SK-N-MC (cell line): ENCODE measurements at regions not wholly inside any gene's neighbourhood (a gene's known extent, or its start where the extent isn't known, plus 50 kb on each side); places are given as distances from the start of the nearest gene placed in this dataset.
"Not testable (repeated sequence)": the region's sequence is repeated elsewhere in the genome, so short reads cannot be mapped to it uniquely, and the experiment has no call there.

Experiments used
- DNase-seq: peaks from one replicate; pipeline ENCODE4 v3.0.0-alpha.2; 2011; ENCODE audit warnings: low read depth, low spot score
- H3K27ac ChIP-seq: fragments of 200-600 bp; sonication (generic); 2 replicates; pipeline ENCODE4 v1.5.1; 2016; ENCODE audit warnings: mixed run types
- H3K36me3 ChIP-seq: fragments of 200-600 bp; sonication (generic); 2 replicates; pipeline ENCODE4 v1.6.1; 2017; ENCODE audit warnings: antibody characterized with exemption, low read length, mixed read lengths; ENCODE audit not compliant: insufficient read depth
- H3K4me3 ChIP-seq: fragments of 200-600 bp; sonication (generic); 2 replicates; pipeline ENCODE4 v1.5.1; 2016
- H3K9ac ChIP-seq: fragments of 200-600 bp; sonication (generic); 2 replicates; pipeline ENCODE4 v1.8.0; 2017; ENCODE audit warnings: mixed run types, mixed read lengths; ENCODE audit not compliant: insufficient read length
- H3K9me3 ChIP-seq: fragments of 200-600 bp; sonication (generic); 2 replicates; pipeline ENCODE4 v1.6.1; 2017; ENCODE audit warnings: low read depth, mild to moderate bottlenecking, antibody characterized with exemption, low read length, moderate library complexity, mixed read lengths
- EZH2 ChIP-seq: fragments of 200-600 bp; sonication (generic); IDR thresholded peaks from one replicate; pipeline ENCODE4 v1.6.1; 2017; ENCODE audit warnings: antibody characterized with exemption
- FOXP2 ChIP-seq: optimal IDR thresholded peaks from 2 replicates; pipeline ENCODE3; 2011; ENCODE audit warnings: mild to moderate bottlenecking, moderate library complexity; ENCODE audit not compliant: insufficient read depth; ENCODE audit errors: extremely low read length, control extremely low read depth
- POLR2AphosphoS5 ChIP-seq: IDR thresholded peaks from 2 replicates; pipeline ENCODE4 v1.6.1; 2012; ENCODE audit warnings: mild to moderate bottlenecking, low read depth, low read length, borderline replicate concordance

DNA sequence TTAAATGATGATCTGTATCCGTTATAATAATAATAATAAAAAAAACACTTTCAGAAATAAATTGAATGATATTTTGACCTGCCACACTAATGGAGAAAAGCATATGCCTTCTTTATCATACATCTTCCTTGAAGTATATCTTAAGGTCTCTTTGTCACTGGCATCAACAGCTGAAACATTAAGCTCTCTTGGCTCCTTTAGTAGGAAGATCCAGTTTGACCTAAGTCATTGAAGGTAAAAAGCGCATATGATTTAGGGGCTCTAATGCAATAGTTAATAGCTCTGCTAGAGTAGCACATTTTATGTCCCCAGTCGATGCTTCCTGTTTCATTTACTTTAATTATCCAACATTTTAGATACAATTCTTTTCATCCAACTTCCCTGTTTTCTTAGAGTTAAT lies 1010.8 kb downstream of the STPG2 start:
- Histone ChIP-seq H3K4me3 (no peak overlapping the region), H3K36me3 (no peaks in the 10 kb centered on the region), H3K9me3 (no peaks in the 10 kb centered on the region), H3K9ac (no peak overlapping the region), H3K27ac (no peak overlapping the region)
- DNase-seq: no peak
- TF ChIP-seq EZH2: no peak

DNA sequence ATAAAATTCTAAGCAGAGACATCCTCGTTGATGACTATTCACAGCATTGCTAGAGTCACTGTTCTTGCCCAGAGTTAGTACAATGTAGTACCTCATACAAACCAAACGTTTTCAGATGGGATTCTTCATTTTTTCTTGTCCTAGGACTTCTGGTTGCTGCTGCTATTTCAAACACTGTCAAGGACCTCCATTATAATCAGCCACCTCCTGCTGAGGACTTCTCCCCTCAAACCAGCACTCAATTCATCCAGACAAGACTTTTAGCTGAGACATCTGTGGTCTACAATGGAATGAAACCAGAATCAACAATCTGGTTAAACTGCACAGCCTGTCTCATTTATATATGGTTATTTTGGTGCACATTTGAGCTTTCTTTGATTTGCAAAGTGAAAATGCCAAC lies 1008.8 kb downstream of the STPG2 start:
- no peak overlapping the region for H3K27ac ChIP-seq
- no peak for DNase-seq
- no peaks in the 10 kb centered on the region for H3K36me3 ChIP-seq
- no peak for TF ChIP-seq EZH2
- TF ChIP-seq POLR2AphosphoS5: no peak
- TF ChIP-seq FOXP2: no peak
- H3K9me3 ChIP-seq: no peaks in the 10 kb centered on the region
- H3K4me3 ChIP-seq: no peak overlapping the region
- no peak overlapping the region for H3K9ac ChIP-seq

- TF ChIP-seq FOXP2: no peak
- no peak for TF ChIP-seq POLR2AphosphoS5
- TF ChIP-seq EZH2: no peak
- no peaks in the 10 kb centered on the region for H3K36me3 ChIP-seq
- no peak overlapping the region for H3K9ac ChIP-seq
- H3K27ac ChIP-seq: no peak overlapping the region
- H3K4me3 ChIP-seq: no peak overlapping the region
- H3K9me3 ChIP-seq: no peaks in the 10 kb centered on the region
- no peak for DNase-seq
Observed at GRCh38 chr4:97139791-97140190, 1003.5 kb downstream of the STPG2 start.

GRCh38 chr4:97140545-97140944 lies 1002.7 kb downstream of the STPG2 start:
- Histone ChIP-seq H3K9me3 (no peaks in the 10 kb centered on the region), H3K4me3 (no peak overlapping the region), H3K9ac (no peak overlapping the region), H3K36me3 (no peaks in the 10 kb centered on the region), H3K27ac (no peak overlapping the region)
- DNase-seq: no peak
- no peak for TF ChIP-seq POLR2AphosphoS5
- TF ChIP-seq FOXP2: no peak
- TF ChIP-seq EZH2: no peak

- not testable (repeated sequence) for H3K4me3 ChIP-seq, H3K36me3 ChIP-seq, H3K27ac ChIP-seq, H3K9ac ChIP-seq, DNase-seq, H3K9me3 ChIP-seq
Observed at GRCh38 chr4:97141332-97141731, 1001.9 kb downstream of the STPG2 start.

- Histone ChIP-seq H3K36me3 (no peaks in the 10 kb centered on the region), H3K4me3 (no peak overlapping the region), H3K9ac (no peak overlapping the region), H3K9me3 (no peaks in the 10 kb centered on the region), H3K27ac (no peak overlapping the region)
- TF ChIP-seq POLR2AphosphoS5: no peak
- no peak for DNase-seq
Observed at GRCh38 chr4:97142410-97142809, 1000.9 kb downstream of the STPG2 start.

DNA sequence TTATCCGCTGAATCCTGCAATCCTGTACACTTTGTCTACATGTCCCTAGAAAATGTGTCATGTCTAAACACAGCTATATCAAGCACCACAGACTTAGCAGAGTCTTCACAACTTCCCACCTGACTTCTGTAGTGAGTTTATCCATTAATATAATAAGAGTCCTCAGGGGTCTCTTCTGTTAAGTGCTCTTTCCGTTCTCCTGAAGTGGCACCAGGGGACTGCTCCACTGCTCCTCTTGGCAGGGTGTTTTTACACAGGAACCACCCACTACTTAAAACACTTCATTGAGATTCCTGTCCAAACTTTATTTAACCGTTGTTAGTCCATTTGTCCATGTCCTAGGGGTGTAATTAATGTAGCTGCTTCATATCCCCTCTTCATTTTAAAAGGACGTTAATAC lies 1000.4 kb downstream of the STPG2 start:
- Histone ChIP-seq H3K36me3 (no peaks in the 10 kb centered on the region), H3K9ac (no peak overlapping the region), H3K4me3 (no peak overlapping the region), H3K27ac (no peak overlapping the region), H3K9me3 (no peaks in the 10 kb centered on the region)
- TF ChIP-seq EZH2 (no peak), POLR2AphosphoS5 (no peak), FOXP2 (no peak)
- DNase-seq: no peak

- TF ChIP-seq FOXP2: no peak
- Histone ChIP-seq H3K4me3 (no peak overlapping the region), H3K9me3 (no peaks in the 10 kb centered on the region), H3K27ac (no peak overlapping the region), H3K9ac (no peak overlapping the region), H3K36me3 (no peaks in the 10 kb centered on the region)
- DNase-seq: no peak
Observed at GRCh38 chr4:97144199-97144598, 999.1 kb downstream of the STPG2 start.

DNA sequence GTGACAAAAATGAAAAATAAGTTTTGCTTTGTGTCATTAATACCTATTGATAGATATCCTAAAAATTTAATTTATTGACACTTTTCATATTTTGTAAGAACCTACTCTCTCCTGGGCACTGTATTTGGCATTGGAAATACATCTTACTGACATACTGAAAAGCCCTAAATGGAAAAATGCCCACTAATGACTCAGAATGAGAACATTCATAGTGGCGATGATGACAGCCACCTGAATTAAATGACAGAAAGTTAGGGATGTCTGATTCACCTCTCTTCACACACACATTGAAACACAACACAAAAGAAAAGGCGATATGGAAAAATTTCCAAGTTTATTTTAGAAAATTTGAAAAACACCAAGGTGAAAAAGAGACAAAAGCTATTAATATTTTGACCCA lies 992.3 kb downstream of the STPG2 start:
- no peak overlapping the region for H3K4me3 ChIP-seq
- H3K27ac ChIP-seq: no peak overlapping the region
- no peaks in the 10 kb centered on the region for H3K36me3 ChIP-seq
- TF ChIP-seq FOXP2 (no peak), EZH2 (no peak), POLR2AphosphoS5 (no peak)
- H3K9me3 ChIP-seq: no peaks in the 10 kb centered on the region
- no peak overlapping the region for H3K9ac ChIP-seq
- no peak for DNase-seq

DNA sequence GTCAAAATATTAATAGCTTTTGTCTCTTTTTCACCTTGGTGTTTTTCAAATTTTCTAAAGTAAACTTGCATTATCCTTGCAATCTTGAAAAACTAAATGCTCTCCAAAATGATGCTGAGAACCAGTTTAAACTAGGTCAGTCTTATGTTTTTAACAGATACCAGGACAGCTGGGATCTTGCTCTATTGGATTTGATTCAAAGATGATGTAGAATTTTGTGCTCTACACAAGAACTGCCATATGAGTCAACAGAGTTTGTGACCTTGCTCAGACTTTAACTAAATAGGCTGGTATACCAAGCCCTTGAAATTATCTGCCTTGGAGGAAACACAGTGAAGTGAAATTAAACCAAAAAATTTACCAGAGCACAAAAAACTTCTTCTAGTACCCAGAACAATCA lies 991.1 kb downstream of the STPG2 start:
- DNase-seq: no peak
- Histone ChIP-seq H3K9me3 (no peaks in the 10 kb centered on the region), H3K9ac (no peak overlapping the region), H3K36me3 (no peaks in the 10 kb centered on the region), H3K4me3 (no peak overlapping the region), H3K27ac (no peak overlapping the region)
- TF ChIP-seq FOXP2: no peak
- TF ChIP-seq POLR2AphosphoS5: no peak
- TF ChIP-seq EZH2: no peak
